ENCODE measurements at regions not wholly inside any gene's neighbourhood (a gene's known extent, or its start where the extent isn't known, plus 50 kb on each side); places are given as distances from the start of the nearest gene placed in this dataset.

DNA sequence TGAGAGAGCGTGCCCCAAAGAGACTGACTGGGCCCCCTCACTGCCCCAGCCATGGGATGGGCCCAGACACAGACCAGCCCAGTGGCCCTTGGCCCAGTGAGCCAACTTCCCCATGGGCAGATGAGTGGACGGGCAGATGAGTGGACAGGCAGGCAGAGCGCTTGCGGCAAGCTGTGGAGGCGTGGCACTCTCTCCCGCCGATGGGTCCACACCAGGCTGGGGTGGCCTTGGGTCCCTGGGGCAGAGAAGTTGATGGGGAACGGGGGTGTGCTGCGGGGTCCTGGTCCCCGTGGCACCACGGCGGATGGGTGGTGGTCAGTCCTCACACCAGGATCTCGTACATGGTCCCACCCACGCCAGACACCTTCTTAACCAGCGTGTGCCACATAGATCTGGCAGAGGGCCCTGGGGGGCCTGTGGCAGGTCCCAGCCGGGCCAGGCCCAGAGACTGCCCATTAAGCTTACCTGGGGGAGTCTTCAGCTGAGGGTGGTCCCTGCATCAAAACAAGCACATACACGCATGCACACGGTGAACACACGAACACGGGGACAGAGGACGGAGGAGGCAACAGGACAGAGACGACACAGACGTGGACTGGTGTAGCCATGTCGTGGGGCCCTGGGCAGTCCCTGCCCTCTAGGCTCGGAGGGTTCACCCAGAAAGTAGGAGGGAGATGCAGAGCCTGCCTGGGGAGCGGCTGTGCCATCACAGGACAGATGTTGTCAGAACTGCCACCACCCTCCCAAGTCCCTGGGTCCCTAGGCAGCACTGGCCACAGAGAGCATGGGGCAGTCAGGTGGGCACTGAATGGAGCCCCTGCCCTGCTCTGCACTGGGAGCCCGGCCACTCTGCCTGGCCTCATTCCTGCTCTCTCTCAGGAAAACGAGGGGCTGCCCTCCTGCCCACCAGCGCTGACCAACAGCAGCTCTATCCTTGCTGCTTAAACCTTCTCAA is 182.2 kb downstream of the IGLL1 start:
- in situ Hi-C loops (cut with MboI; ENCODE audit: low sequenced_read_pairs) (loop anchor here (10.0 kb wide), 1 partner anchor 223 kb away; no protein-coding TSS in a partner anchor), intact Hi-C loops (cut with micrococcal nuclease) (no loop called here), dilution Hi-C loops (cut with HindIII; ENCODE audit: low sequenced_read_pairs, unreplicated experiment) (no loop called here)
- H3K27ac ChIP-seq (ENCODE audit: insufficient read depth, low read length), result no peak overlapping the region
- no peak overlapping the region for H2BK15ac ChIP-seq (ENCODE audit: low read depth, low read length)
- 95% methylated on average over 10 of the region's 29 CpGs; no CpG with 5 or more reads in 1 of the 2 experiments for WGBS, 2 experiments (ENCODE audit: extremely low coverage in 2 of 2, insufficient read length in 1 of 2)
- no peak overlapping the region for H3K4ac ChIP-seq (ENCODE audit: low read depth, low read length)
- no peak overlapping the region for H3K23ac ChIP-seq (ENCODE audit: low read depth, low read length)
- H3K4me2 ChIP-seq (ENCODE audit: low read depth, low read length), result no peak overlapping the region
- H2AFZ ChIP-seq (replicated peaks; ENCODE audit: low read length, poor library complexity), result no peak overlapping the region
- peaks cover 4% of the 10 kb centered on the region; the same call in 1 of the 2 replicates for H3K4me1 ChIP-seq (ENCODE audit: control insufficient read depth, insufficient read depth, low read length)
- H2BK120ac ChIP-seq (ENCODE audit: low read depth, low read length), result no peak overlapping the region
- H3K4me3 ChIP-seq (ENCODE audit: insufficient read depth, low read depth, low read length), result no peak overlapping the region
- H3K9ac ChIP-seq (ENCODE audit: low read depth, low read length), result no peak overlapping the region
- H2BK5ac ChIP-seq (ENCODE audit: low read depth, low read length, poor library complexity, severe bottlenecking), result no peak overlapping the region
- no peak overlapping the region for H2AK9ac ChIP-seq (replicated peaks; ENCODE audit: low read depth, low read length, poor library complexity)
- ChIA-PET POLR2A (ENCODE audit: unreplicated experiment) (no interaction called here), CTCF (no interaction called here)
- no peak overlapping the region for H4K5ac ChIP-seq (ENCODE audit: low read depth, low read length)
- no peak for TF ChIP-seq MAFK (IDR thresholded peaks at IDR 0.05; ENCODE audit: low read depth, low read length)
- no peak for TF ChIP-seq CHD1 (IDR thresholded peaks at IDR 0.05; ENCODE audit: low read depth, low read length)
- no peak for TF ChIP-seq NFE2L2 (IDR thresholded peaks at IDR 0.05; ENCODE audit: low read depth, low read length)
- TF ChIP-seq RCOR1 (IDR thresholded peaks at IDR 0.05; ENCODE audit: insufficient replicate concordance, low read length), result no peak
- TF ChIP-seq, protein P1, sequence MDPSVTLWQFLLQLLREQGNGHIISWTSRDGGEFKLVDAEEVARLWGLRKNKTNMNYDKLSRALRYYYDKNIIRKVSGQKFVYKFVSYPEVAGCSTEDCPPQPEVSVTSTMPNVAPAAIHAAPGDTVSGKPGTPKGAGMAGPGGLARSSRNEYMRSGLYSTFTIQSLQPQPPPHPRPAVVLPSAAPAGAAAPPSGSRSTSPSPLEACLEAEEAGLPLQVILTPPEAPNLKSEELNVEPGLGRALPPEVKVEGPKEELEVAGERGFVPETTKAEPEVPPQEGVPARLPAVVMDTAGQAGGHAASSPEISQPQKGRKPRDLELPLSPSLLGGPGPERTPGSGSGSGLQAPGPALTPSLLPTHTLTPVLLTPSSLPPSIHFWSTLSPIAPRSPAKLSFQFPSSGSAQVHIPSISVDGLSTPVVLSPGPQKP (IDR thresholded peaks at IDR 0.05; ENCODE audit: borderline replicate concordance, low read depth, low read length), result no peak
- TF ChIP-seq RAD21 (IDR thresholded peaks at IDR 0.05; ENCODE audit: low read length), result no peak
- TF ChIP-seq POLR2A (IDR thresholded peaks at IDR 0.05; ENCODE audit: low read depth, low read length), result no peak
- TF ChIP-seq CEBPB (IDR thresholded peaks at IDR 0.05; ENCODE audit: low read depth, low read length), result no peak
- TF ChIP-seq MAZ (IDR thresholded peaks at IDR 0.05; ENCODE audit: borderline replicate concordance, low read depth, low read length), result no peak
- TF ChIP-seq MXI1 (IDR thresholded peaks at IDR 0.05; ENCODE audit: borderline replicate concordance, low read depth, low read length), result no peak
- TF ChIP-seq RFX5 (IDR thresholded peaks at IDR 0.05; ENCODE audit: low read depth, low read length), result no peak
- H3K9me1 ChIP-seq (ENCODE audit: insufficient read depth, low read length), result no peaks in the 10 kb centered on the region
- no peak overlapping the region for H4K91ac ChIP-seq (ENCODE audit: insufficient read depth, low read depth, low read length)
- no peaks in the 10 kb centered on the region for H3K9me3 ChIP-seq (ENCODE audit: control insufficient read depth, insufficient read depth, low read length)
- no peaks in the 10 kb centered on the region for H4K20me1 ChIP-seq (ENCODE audit: insufficient read depth, low read length)
- H3K56ac ChIP-seq (ENCODE audit: extremely low read depth, insufficient read depth, low read length), result no peak overlapping the region
- peaks cover 1% of the 10 kb centered on the region; the same call in 1 of the 2 replicates for H3K27me3 ChIP-seq (ENCODE audit: control insufficient read depth, insufficient read depth, low read length)
- H3K79me1 ChIP-seq (ENCODE audit: low read depth in 1 of 2, low read length in 2 of 2), result no peaks in the 10 kb centered on the region
- H2AK5ac ChIP-seq (ENCODE audit: low read depth, low read length), result no peak overlapping the region
- H3K36me3 ChIP-seq (ENCODE audit: control insufficient read depth, insufficient read depth, low read length), result no peaks in the 10 kb centered on the region
- BruUV-seq (replicated peaks), result no TSS peak
- H3K18ac ChIP-seq (ENCODE audit: low read depth, low read length), result no peak overlapping the region
- no peak for DNase-seq
- H4K8ac ChIP-seq (ENCODE audit: low read depth in 2 of 2, low read length in 2 of 2), result no peak overlapping the region
- no peak for ATAC-seq (ENCODE audit: low read depth)
- no peak overlapping the region for H3K14ac ChIP-seq (replicated peaks; ENCODE audit: low read depth, low read length)
- H2BK20ac ChIP-seq (ENCODE audit: low read depth, low read length), result no peak overlapping the region

All from IMR-90 (cell line).